MCF 10A (cell line): ENCODE measurements at regions not wholly inside any gene's neighbourhood (a gene's known extent, or its start where the extent isn't known, plus 50 kb on each side); places are given as distances from the start of the nearest gene placed in this dataset.

Experiments
- BruUV-seq: library from RNA; stranded (reverse); fragments of 400-500 nt; replicated peaks from 2 replicates; lab custom pipeline; 2021; lab: Mats Ljungman, UMichigan
- CTCF ChIA-PET: fragments of 300-600 bp; sonication (Branson Sonifier 250); formaldehyde crosslinking; extraction: SDS; loops from one replicate; lab custom pipeline; 2021; ENCODE audit warnings: antibody characterized with exemption, inconsistent platforms; lab: Yijun Ruan, JAX
- POLR2A ChIA-PET: fragments of 300-600, 350-650 bp; sonication (Branson Sonifier 250); formaldehyde crosslinking; extraction: SDS; loops from one replicate; lab custom pipeline; 2020; ENCODE audit warnings: antibody characterized with exemption, inconsistent platforms; lab: Yijun Ruan, JAX
- DNase-seq: peaks from one replicate; pipeline ENCODE4 v3.0.0-alpha.2; 2018; ENCODE audit not compliant: unreplicated experiment
- H3K27ac Mint-ChIP-seq: one replicate; pipeline ENCODE4 v1.8.0; 2022; ENCODE audit warnings: mild to moderate bottlenecking, low read depth, mixed read lengths; ENCODE audit not compliant: unreplicated experiment
- H3K27me3 Mint-ChIP-seq: one replicate; pipeline ENCODE4 v1.8.0; 2022; ENCODE audit warnings: mixed read lengths; ENCODE audit not compliant: insufficient read depth, unreplicated experiment
- H3K36me3 Mint-ChIP-seq: one replicate; pipeline ENCODE4 v1.8.0; 2022; ENCODE audit warnings: mild to moderate bottlenecking, moderate library complexity, mixed read lengths; ENCODE audit not compliant: insufficient read depth, unreplicated experiment
- H3K4me1 Mint-ChIP-seq: one replicate; pipeline ENCODE4 v1.8.0; 2022; ENCODE audit warnings: mixed read lengths; ENCODE audit not compliant: insufficient read depth, unreplicated experiment
- H3K4me3 Mint-ChIP-seq: one replicate; pipeline ENCODE4 v1.8.0; 2022; ENCODE audit warnings: mild to moderate bottlenecking, moderate library complexity, mixed read lengths; ENCODE audit not compliant: unreplicated experiment
- H3K9me3 Mint-ChIP-seq: one replicate; pipeline ENCODE4 v1.8.0; 2022; ENCODE audit warnings: mixed read lengths; ENCODE audit not compliant: unreplicated experiment
- CTCF ChIP-seq: fragments of 200-600 bp; IDR thresholded peaks from one replicate; pipeline ENCODE4 v1.8.0; 2022; ENCODE audit warnings: antibody characterized with exemption, mild to moderate bottlenecking; ENCODE audit not compliant: unreplicated experiment
- intact Hi-C: fragments of 100-400 bp; cut with micrococcal nuclease; formaldehyde crosslinking; loops from 2 replicates; pipeline ENCODE4 v1.14.1; 2022

GRCh38 chr10:94178475-94179253, 184.1 kb downstream of the NOC3L start:
- H3K27ac Mint-ChIP-seq: no peak overlapping the region
- POLR2A ChIA-PET: interaction anchor here (1.2 kb wide), 1 partner anchor 38 kb away, joined by 4 read pairs; no protein-coding TSS in a partner anchor
- CTCF ChIA-PET: interaction anchor here (0.7 to 1.3 kb wide), 2 partner anchors 14 to 315 kb away, joined by 3 to 4 read pairs; no protein-coding TSS in a partner anchor

GRCh38 chr10:94180576-94180975, 182.2 kb downstream of the NOC3L start:
- BruUV-seq: no TSS peak
- Mint-ChIP-seq H3K27ac (no peak overlapping the region), H3K9me3 (peaks cover 8% of the 10 kb centered on the region), H3K4me1 (peaks cover 22% of the 10 kb centered on the region), H3K4me3 (no peak overlapping the region), H3K27me3 (no peaks in the 10 kb centered on the region), H3K36me3 (no peaks in the 10 kb centered on the region)
- intact Hi-C loops: no loop called here
- DNase-seq: no peak
- no peak for TF ChIP-seq CTCF
- CTCF ChIA-PET: no interaction called here
- POLR2A ChIA-PET: no interaction called here

More at GRCh38 chr10:94178475-94179253, 184.1 kb downstream of the NOC3L start:
- TF ChIP-seq CTCF: no peak
- Mint-ChIP-seq H3K9me3 (peaks cover 8% of the 10 kb centered on the region), H3K4me3 (no peak overlapping the region), H3K4me1 (peaks cover 25% of the 10 kb centered on the region), H3K36me3 (no peaks in the 10 kb centered on the region), H3K27me3 (no peaks in the 10 kb centered on the region)
- no TSS peak for BruUV-seq
- intact Hi-C loops: no loop called here
- no peak for DNase-seq

GRCh38 chr10:94183666-94184264, 179.0 kb downstream of the NOC3L start:
- intact Hi-C loops: no loop called here
- DNase-seq: peak; percentile 92
- ChIA-PET CTCF (interaction anchor here (0.5 to 1.4 kb wide), 3 partner anchors 14 to 267 kb away, joined by 3 read pairs; no protein-coding TSS in a partner anchor), POLR2A (interaction anchor here (0.6 kb wide), 1 partner anchor 339 kb away, joined by 3 read pairs; no protein-coding TSS in a partner anchor)
- Mint-ChIP-seq H3K4me3 (no peak overlapping the region), H3K27me3 (no peaks in the 10 kb centered on the region), H3K27ac (peak overlapping the region; percentile 4), H3K36me3 (no peaks in the 10 kb centered on the region), H3K9me3 (peaks cover 8% of the 10 kb centered on the region), H3K4me1 (peaks cover 22% of the 10 kb centered on the region)
- no peak for TF ChIP-seq CTCF
- no TSS peak for BruUV-seq

- peaks cover 8% of the 10 kb centered on the region for H3K9me3 Mint-ChIP-seq
- H3K27ac Mint-ChIP-seq: no peak overlapping the region
- POLR2A ChIA-PET: no interaction called here
- H3K4me1 Mint-ChIP-seq: peaks cover 22% of the 10 kb centered on the region
- intact Hi-C loops: no loop called here
- no peak for DNase-seq
- no peaks in the 10 kb centered on the region for H3K36me3 Mint-ChIP-seq
- H3K27me3 Mint-ChIP-seq: no peaks in the 10 kb centered on the region
- TF ChIP-seq CTCF: no peak
- CTCF ChIA-PET: interaction anchor here (0.6 kb wide), 1 partner anchor 180 kb away, joined by 3 read pairs; no protein-coding TSS in a partner anchor
- BruUV-seq: no TSS peak
- H3K4me3 Mint-ChIP-seq: no peak overlapping the region
These were observed 176.0 kb downstream of the NOC3L start for GRCh38 chr10:94186722-94187121.
